AG09319 (cell line): ENCODE measurements at regions not wholly inside any gene's neighbourhood (a gene's known extent, or its start where the extent isn't known, plus 50 kb on each side); places are given as distances from the start of the nearest gene placed in this dataset.

Experiments used
- DNase-seq: peaks from one replicate; pipeline ENCODE4 v3.0.0-alpha.2; 2010; ENCODE audit warnings: low read depth; ENCODE audit errors: extremely low read depth
- TF ChIP-seq, protein P1 (sequence below): IDR thresholded peaks from 2 replicates; pipeline ENCODE4 v1.5.1; 2011; ENCODE audit warnings: low read depth, mild to moderate bottlenecking, inconsistent platforms, low read length, moderate library complexity

DNA sequence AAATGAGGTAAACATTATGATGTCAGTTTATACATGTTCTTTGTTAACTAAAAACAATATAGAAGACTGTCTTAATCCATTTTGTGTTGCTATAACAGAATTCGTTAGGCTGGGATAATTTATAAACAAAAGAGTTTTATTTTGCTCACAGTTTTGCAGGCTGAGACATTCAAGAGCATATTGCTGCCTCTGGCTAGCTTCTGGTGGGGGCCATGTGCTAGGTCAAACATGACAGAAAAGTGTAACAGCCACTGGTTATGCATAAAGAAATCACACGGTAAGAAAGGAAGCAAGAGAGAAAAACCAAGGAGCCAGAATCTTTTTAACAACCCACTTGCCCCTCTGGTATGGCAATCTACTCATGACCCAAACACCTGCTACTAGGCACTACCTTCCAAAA lies 776.7 kb downstream of the PLOD2 start:
- TF ChIP-seq, protein P1, sequence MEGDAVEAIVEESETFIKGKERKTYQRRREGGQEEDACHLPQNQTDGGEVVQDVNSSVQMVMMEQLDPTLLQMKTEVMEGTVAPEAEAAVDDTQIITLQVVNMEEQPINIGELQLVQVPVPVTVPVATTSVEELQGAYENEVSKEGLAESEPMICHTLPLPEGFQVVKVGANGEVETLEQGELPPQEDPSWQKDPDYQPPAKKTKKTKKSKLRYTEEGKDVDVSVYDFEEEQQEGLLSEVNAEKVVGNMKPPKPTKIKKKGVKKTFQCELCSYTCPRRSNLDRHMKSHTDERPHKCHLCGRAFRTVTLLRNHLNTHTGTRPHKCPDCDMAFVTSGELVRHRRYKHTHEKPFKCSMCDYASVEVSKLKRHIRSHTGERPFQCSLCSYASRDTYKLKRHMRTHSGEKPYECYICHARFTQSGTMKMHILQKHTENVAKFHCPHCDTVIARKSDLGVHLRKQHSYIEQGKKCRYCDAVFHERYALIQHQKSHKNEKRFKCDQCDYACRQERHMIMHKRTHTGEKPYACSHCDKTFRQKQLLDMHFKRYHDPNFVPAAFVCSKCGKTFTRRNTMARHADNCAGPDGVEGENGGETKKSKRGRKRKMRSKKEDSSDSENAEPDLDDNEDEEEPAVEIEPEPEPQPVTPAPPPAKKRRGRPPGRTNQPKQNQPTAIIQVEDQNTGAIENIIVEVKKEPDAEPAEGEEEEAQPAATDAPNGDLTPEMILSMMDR: no peak
- DNase-seq: no peak

DNA sequence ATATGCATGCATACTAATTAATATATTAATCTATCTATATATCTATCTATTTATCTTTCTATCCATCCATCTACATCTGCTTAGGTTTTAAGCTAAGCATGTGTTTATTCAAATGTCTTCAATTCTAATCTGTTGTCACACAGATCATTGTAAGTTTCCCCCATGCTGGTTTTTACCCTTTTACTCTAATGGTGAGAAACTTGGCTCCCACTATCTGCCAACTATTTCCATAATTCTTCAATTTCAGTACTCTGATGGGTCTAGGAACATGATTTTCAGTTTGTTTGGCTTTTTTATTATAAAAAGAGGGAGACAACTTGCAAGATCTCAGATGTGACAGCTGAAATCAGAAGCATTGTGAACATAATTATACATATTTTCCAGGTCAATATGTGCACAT lies 773.8 kb downstream of the PLOD2 start:
- TF ChIP-seq, protein P1: no peak
- no peak for DNase-seq

DNA sequence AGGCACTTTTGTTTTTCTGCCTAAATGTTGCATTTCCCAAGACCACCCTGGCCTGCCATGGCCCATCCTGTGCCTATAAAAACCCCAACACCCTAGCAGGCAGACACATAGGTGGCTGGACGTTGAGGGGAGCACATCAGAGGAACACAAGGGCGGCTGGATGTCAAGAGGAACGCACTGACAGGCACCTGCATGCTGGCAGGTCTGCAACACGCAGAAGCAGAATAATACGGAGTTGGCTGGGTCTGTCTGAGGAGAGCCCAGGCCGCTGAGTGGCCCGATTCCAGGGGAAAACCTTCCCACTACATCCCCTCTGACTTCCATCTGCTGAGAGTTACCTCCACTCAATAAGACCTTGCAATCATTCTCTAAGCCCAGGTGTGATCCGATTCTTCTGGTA lies 765.6 kb downstream of the PLOD2 start:
- DNase-seq: no peak
- TF ChIP-seq, protein P1: no peak

- DNase-seq: no peak
- TF ChIP-seq, protein P1: no peak
These were observed 749.4 kb downstream of the PLOD2 start for GRCh38 chr3:145411605-145412004.

DNA sequence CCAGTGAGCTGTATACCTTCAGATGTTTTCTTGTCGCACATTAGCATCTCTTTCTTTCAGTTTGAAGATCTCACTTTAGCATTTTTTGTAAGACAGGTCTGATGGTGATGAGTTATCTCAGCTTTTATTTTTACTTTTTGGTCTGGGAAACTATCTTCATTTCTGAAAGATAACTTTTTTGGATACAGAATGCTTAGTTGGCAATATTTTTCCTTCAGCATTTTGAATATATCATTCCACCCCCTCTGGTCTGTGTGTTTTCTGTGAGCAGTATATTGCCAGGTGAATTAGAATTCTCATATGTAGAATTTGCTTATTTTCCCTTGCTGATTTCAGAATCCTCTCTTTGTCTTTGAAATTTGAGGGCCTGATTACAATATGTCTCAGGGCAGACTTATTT lies 743.3 kb downstream of the PLOD2 start:
- DNase-seq: no peak
- TF ChIP-seq, protein P1: no peak

- no peak for DNase-seq
- TF ChIP-seq, protein P1: no peak
These were observed 738.4 kb downstream of the PLOD2 start for GRCh38 chr3:145422556-145422955.

DNA sequence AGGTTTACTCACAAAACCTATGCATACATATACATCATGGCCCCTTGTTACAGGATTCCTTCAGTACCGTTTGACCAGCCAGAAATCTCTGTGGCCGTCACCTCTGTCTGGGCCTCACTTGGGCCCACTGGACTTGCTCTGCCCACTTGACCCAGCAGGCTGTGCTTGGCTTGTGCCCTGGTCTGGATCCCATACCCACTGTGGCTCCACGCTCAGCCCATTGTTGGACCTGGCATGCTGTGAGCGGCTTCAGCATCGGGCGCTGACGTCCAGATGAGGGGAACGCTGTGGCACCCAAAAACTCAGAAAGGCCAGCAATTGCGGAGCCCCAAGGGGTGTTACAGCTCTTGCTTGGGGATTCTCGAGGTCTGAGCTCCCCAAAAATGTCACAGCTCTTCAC lies 733.6 kb downstream of the PLOD2 start:
- TF ChIP-seq, protein P1: no peak
- no peak for DNase-seq
